GM18861 (cell line): ENCODE measurements at regions not wholly inside any gene's neighbourhood (a gene's known extent, or its start where the extent isn't known, plus 50 kb on each side); places are given as distances from the start of the nearest gene placed in this dataset.
"Not testable (repeated sequence)": the region's sequence is repeated elsewhere in the genome, so short reads cannot be mapped to it uniquely, and the experiment has no call there.

ENCODE experiments used
- ATAC-seq: cut with Tn5 transposase; IDR thresholded peaks from one replicate; pipeline ENCODE4 v1.9.1; 2021; ENCODE audit not compliant: unreplicated experiment

GRCh38 chr10:109215291-109216075, 707.8 kb downstream of the XPNPEP1 start:
- no peak for ATAC-seq

GRCh38 chr10:109214891-109215290, 708.4 kb downstream of the XPNPEP1 start:
- not testable (repeated sequence) for ATAC-seq

- ATAC-seq, result no peak
Observed at GRCh38 chr10:109207361-109207760, 716.0 kb downstream of the XPNPEP1 start.

GRCh38 chr10:109205929-109206585, 717.3 kb downstream of the XPNPEP1 start:
- peak; percentile 74 for ATAC-seq

- no peak for ATAC-seq
Observed at GRCh38 chr10:109203646-109204353, 719.5 kb downstream of the XPNPEP1 start.

GRCh38 chr10:109202111-109202510, 721.2 kb downstream of the XPNPEP1 start:
- ATAC-seq, result no peak

- ATAC-seq, result no peak
Observed at GRCh38 chr10:109200646-109201045, 722.7 kb downstream of the XPNPEP1 start.

- ATAC-seq, result no peak
Observed at GRCh38 chr10:109191823-109192222, 731.5 kb downstream of the XPNPEP1 start.

GRCh38 chr10:109191341-109191740, 732.0 kb downstream of the XPNPEP1 start:
- no peak for ATAC-seq

- no peak for ATAC-seq
Observed at GRCh38 chr10:109187677-109188076, 735.6 kb downstream of the XPNPEP1 start.

- no peak for ATAC-seq
Observed at GRCh38 chr10:109183366-109183765, 739.9 kb downstream of the XPNPEP1 start.

GRCh38 chr10:109178591-109178990, 744.7 kb downstream of the XPNPEP1 start:
- ATAC-seq, result no peak

- no peak for ATAC-seq
Observed at GRCh38 chr10:109174526-109174925, 748.8 kb downstream of the XPNPEP1 start.

GRCh38 chr10:109173937-109174336, 749.4 kb downstream of the XPNPEP1 start:
- no peak for ATAC-seq

GRCh38 chr10:109173121-109173520, 750.2 kb downstream of the XPNPEP1 start:
- no peak for ATAC-seq

GRCh38 chr10:109166935-109167334, 756.4 kb downstream of the XPNPEP1 start:
- ATAC-seq, result no peak

- ATAC-seq, result no peak
Observed at GRCh38 chr10:109159351-109159750, 764.0 kb downstream of the XPNPEP1 start.

- no peak for ATAC-seq
Observed at GRCh38 chr10:109156396-109156795, 766.9 kb downstream of the XPNPEP1 start.

- no peak for ATAC-seq
Observed at GRCh38 chr10:109149666-109150350, 773.5 kb downstream of the XPNPEP1 start.

GRCh38 chr10:109127363-109127762, 795.9 kb downstream of the XPNPEP1 start:
- ATAC-seq, result no peak

- no peak for ATAC-seq
Observed at GRCh38 chr10:109126541-109126940, 796.8 kb downstream of the XPNPEP1 start.
